SK-N-SH treated with all-trans-retinoic acid at 6 μM for 48 hours (cell line): ENCODE measurements at regions not wholly inside any gene's neighbourhood (a gene's known extent, or its start where the extent isn't known, plus 50 kb on each side); places are given as distances from the start of the nearest gene placed in this dataset.

Source experiments
- BACH2 ChIP-seq: fragments of 250-450 bp; sonication (Bioruptor Pico); IDR thresholded peaks from 2 replicates; pipeline ENCODE4 v1.9.0; 2021; ENCODE audit warnings: mild to moderate bottlenecking, borderline replicate concordance
- GLIS3 ChIP-seq: fragments of 250-450 bp; sonication (Bioruptor Pico); IDR thresholded peaks from 2 replicates; pipeline ENCODE4 v1.5.0; 2020; ENCODE audit warnings: mild to moderate bottlenecking, moderate library complexity
- SNAI2 ChIP-seq: fragments of 250-450 bp; sonication (Bioruptor Pico); IDR thresholded peaks from 2 replicates; pipeline ENCODE4 v1.5.0; 2020; ENCODE audit warnings: mild to moderate bottlenecking, moderate library complexity
- TCF4 ChIP-seq: fragments of 250-450 bp; sonication (Bioruptor Pico); IDR thresholded peaks from 2 replicates; pipeline ENCODE4 v1.8.0; 2021; ENCODE audit warnings: mild to moderate bottlenecking, moderate library complexity, borderline replicate concordance
- ZFP30 ChIP-seq: fragments of 450-650 bp; formaldehyde crosslinking; IDR thresholded peaks from 2 replicates; pipeline ENCODE4 v1.5.0; 2022; ENCODE audit warnings: mild to moderate bottlenecking, moderate library complexity
- TF ChIP-seq, protein P1 (sequence below): fragments of 250-450 bp; sonication (Bioruptor Pico); IDR thresholded peaks from 2 replicates; pipeline ENCODE4 v1.8.0; 2020; ENCODE audit warnings: mild to moderate bottlenecking, moderate library complexity, borderline replicate concordance
- TF ChIP-seq, protein P2 (sequence below): fragments of 250-450 bp; sonication (Bioruptor Pico); IDR thresholded peaks from 2 replicates; pipeline ENCODE4 v1.8.0; 2021; ENCODE audit warnings: low read depth, mild to moderate bottlenecking, moderate library complexity, borderline replicate concordance
- TF ChIP-seq, protein P3 (sequence below): fragments of 250-450 bp; sonication (Bioruptor Pico); IDR thresholded peaks from 2 replicates; pipeline ENCODE4 v1.5.0; 2020; ENCODE audit warnings: mild to moderate bottlenecking, moderate library complexity

- TF ChIP-seq TCF4 (CRISPR knock-in tag) (no peak), ZFP30 (no peak), GLIS3 (CRISPR knock-in tag) (no peak), SNAI2 (no peak), BACH2 (no peak)
- TF ChIP-seq, protein P1, sequence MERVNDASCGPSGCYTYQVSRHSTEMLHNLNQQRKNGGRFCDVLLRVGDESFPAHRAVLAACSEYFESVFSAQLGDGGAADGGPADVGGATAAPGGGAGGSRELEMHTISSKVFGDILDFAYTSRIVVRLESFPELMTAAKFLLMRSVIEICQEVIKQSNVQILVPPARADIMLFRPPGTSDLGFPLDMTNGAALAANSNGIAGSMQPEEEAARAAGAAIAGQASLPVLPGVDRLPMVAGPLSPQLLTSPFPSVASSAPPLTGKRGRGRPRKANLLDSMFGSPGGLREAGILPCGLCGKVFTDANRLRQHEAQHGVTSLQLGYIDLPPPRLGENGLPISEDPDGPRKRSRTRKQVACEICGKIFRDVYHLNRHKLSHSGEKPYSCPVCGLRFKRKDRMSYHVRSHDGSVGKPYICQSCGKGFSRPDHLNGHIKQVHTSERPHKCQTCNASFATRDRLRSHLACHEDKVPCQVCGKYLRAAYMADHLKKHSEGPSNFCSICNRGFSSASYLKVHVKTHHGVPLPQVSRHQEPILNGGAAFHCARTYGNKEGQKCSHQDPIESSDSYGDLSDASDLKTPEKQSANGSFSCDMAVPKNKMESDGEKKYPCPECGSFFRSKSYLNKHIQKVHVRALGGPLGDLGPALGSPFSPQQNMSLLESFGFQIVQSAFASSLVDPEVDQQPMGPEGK = no peak
- TF ChIP-seq, protein P2, sequence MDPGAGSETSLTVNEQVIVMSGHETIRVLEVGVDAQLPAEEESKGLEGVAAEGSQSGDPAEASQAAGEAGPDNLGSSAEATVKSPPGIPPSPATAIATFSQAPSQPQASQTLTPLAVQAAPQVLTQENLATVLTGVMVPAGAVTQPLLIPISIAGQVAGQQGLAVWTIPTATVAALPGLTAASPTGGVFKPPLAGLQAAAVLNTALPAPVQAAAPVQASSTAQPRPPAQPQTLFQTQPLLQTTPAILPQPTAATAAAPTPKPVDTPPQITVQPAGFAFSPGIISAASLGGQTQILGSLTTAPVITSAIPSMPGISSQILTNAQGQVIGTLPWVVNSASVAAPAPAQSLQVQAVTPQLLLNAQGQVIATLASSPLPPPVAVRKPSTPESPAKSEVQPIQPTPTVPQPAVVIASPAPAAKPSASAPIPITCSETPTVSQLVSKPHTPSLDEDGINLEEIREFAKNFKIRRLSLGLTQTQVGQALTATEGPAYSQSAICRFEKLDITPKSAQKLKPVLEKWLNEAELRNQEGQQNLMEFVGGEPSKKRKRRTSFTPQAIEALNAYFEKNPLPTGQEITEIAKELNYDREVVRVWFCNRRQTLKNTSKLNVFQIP (CRISPR knock-in tag) = no peak
- TF ChIP-seq, protein P3, sequence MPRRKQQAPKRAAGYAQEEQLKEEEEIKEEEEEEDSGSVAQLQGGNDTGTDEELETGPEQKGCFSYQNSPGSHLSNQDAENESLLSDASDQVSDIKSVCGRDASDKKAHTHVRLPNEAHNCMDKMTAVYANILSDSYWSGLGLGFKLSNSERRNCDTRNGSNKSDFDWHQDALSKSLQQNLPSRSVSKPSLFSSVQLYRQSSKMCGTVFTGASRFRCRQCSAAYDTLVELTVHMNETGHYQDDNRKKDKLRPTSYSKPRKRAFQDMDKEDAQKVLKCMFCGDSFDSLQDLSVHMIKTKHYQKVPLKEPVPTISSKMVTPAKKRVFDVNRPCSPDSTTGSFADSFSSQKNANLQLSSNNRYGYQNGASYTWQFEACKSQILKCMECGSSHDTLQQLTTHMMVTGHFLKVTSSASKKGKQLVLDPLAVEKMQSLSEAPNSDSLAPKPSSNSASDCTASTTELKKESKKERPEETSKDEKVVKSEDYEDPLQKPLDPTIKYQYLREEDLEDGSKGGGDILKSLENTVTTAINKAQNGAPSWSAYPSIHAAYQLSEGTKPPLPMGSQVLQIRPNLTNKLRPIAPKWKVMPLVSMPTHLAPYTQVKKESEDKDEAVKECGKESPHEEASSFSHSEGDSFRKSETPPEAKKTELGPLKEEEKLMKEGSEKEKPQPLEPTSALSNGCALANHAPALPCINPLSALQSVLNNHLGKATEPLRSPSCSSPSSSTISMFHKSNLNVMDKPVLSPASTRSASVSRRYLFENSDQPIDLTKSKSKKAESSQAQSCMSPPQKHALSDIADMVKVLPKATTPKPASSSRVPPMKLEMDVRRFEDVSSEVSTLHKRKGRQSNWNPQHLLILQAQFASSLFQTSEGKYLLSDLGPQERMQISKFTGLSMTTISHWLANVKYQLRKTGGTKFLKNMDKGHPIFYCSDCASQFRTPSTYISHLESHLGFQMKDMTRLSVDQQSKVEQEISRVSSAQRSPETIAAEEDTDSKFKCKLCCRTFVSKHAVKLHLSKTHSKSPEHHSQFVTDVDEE = no peak
Measured at GRCh38 chr6:147904416-147904815, 395.9 kb downstream of the SAMD5 start.
